Naive thymus-derived CD8-positive, alpha-beta T cell (primary cell): ENCODE measurements at regions not wholly inside any gene's neighbourhood (a gene's known extent, or its start where the extent isn't known, plus 50 kb on each side); places are given as distances from the start of the nearest gene placed in this dataset.
"Not testable (repeated sequence)": the region's sequence is repeated elsewhere in the genome, so short reads cannot be mapped to it uniquely, and the experiment has no call there.

Experiments used
- ATAC-seq, 2 donors: fragments of 150-1000 bp; cut with Tn5 transposase in 1 of 2; sonication (Bioruptor Pico), chemical (Tn5 transposase) in 1 of 2; 1 replicate in 1 of 2; 2 replicates in 1 of 2; pipeline ENCODE4 v1.10.0; 2021; ENCODE audit warnings: mild to moderate bottlenecking in 2 of 2, moderate library complexity in 2 of 2
- POLR2A ChIA-PET: fragments of 350-600 bp; sonication (Branson Sonifier 250); formaldehyde crosslinking; loops from one replicate; lab custom pipeline; 2021; ENCODE audit warnings: antibody characterized with exemption; lab: Charles Lee
- DNase-seq, 10 donors: peaks; one replicate each; pipeline versions ENCODE4 v3.0.0 to v3.0.0-alpha.2; 2020 to 2022
- H3K27ac Mint-ChIP-seq, 10 donors: one replicate each; pipeline ENCODE4 v1.8.0; 2020 to 2022; ENCODE audit warnings: mild to moderate bottlenecking in 10 of 10, mixed read lengths in 10 of 10, moderate library complexity in 4 of 10, inconsistent platforms in 1 of 10
- H3K27me3 Mint-ChIP-seq, 5 donors: one replicate each; pipeline ENCODE4 v1.8.0; 2021 to 2022; ENCODE audit warnings: mixed read lengths in 5 of 5
- H3K36me3 Mint-ChIP-seq, 3 donors: one replicate each; pipeline ENCODE4 v1.8.0; 2020 to 2022; ENCODE audit warnings: mixed read lengths in 3 of 3, mild to moderate bottlenecking in 2 of 3, inconsistent platforms in 1 of 3
- H3K4me1 Mint-ChIP-seq, 4 donors: one replicate each; pipeline ENCODE4 v1.8.0; 2021 to 2022; ENCODE audit warnings: mixed read lengths in 4 of 4
- H3K4me3 Mint-ChIP-seq, 10 donors: one replicate each; pipeline ENCODE4 v1.8.0; 2020 to 2022; ENCODE audit warnings: mild to moderate bottlenecking in 10 of 10, mixed read lengths in 10 of 10, moderate library complexity in 6 of 10, inconsistent platforms in 1 of 10
- H3K9me3 Mint-ChIP-seq, 9 donors: one replicate each; pipeline ENCODE4 v1.8.0; 2020 to 2022; ENCODE audit warnings: mixed read lengths in 9 of 9, mild to moderate bottlenecking in 3 of 9, inconsistent platforms in 1 of 9, moderate library complexity in 1 of 9

DNA sequence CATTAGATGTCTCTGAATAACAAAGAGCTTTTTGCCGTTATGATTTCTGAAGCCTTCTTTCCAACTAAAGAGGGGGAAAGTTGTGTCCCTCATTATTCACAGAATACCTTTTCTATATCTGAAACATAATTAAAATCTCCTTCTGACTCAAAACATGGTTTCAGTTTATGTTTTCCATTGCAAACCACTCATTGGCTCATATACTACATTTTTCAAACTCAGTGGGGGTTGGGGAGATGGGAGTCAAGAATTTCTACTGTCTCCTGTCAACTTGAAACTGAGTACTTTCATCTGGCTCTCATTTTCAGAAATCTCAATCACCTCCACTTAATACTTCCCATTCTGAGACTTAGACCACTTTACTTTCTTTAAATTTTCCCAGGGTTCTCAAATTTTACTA lies 1839.5 kb upstream of the PCDH10 start:
- Mint-ChIP-seq H3K4me3 (no peak overlapping the region), H3K9me3 (peaks cover 0 to 17% (median 5%) of the 10 kb centered on the region in 9 donors), H3K36me3 (no peaks in the 10 kb centered on the region), H3K4me1 (no peaks in the 10 kb centered on the region), H3K27me3 (no peaks in the 10 kb centered on the region), H3K27ac (no peak overlapping the region)
- ATAC-seq = no peak
- POLR2A ChIA-PET = no interaction called here
- no peak for DNase-seq

GRCh38 chr4:131316086-131316485 lies 1833.0 kb upstream of the PCDH10 start:
- Mint-ChIP-seq H3K4me3 (no peak overlapping the region), H3K9me3 (peaks cover 0 to 13% (median 2%) of the 10 kb centered on the region in 9 donors), H3K4me1 (no peaks in the 10 kb centered on the region), H3K27me3 (no peaks in the 10 kb centered on the region), H3K36me3 (no peaks in the 10 kb centered on the region), H3K27ac (no peak overlapping the region)
- POLR2A ChIA-PET = no interaction called here
- no peak for ATAC-seq
- DNase-seq = no peak

- no peaks in the 10 kb centered on the region for H3K36me3 Mint-ChIP-seq
- no peaks in the 10 kb centered on the region for H3K4me1 Mint-ChIP-seq
- POLR2A ChIA-PET = no interaction called here
- H3K27me3 Mint-ChIP-seq = no peaks in the 10 kb centered on the region
- no peak overlapping the region for H3K27ac Mint-ChIP-seq
- ATAC-seq (no peak), DNase-seq (no peak)
- peaks cover 0 to 4% (median 0%) of the 10 kb centered on the region in 9 donors for H3K9me3 Mint-ChIP-seq
- H3K4me3 Mint-ChIP-seq = no peak overlapping the region
Measured at GRCh38 chr4:131337936-131338335, 1811.2 kb upstream of the PCDH10 start.

- H3K4me3 Mint-ChIP-seq = no peak overlapping the region
- peaks cover 0 to 4% (median 0%) of the 10 kb centered on the region in 9 donors for H3K9me3 Mint-ChIP-seq
- no peak for DNase-seq
- no peaks in the 10 kb centered on the region for H3K4me1 Mint-ChIP-seq
- ATAC-seq = no peak
- POLR2A ChIA-PET = no interaction called here
- no peak overlapping the region for H3K27ac Mint-ChIP-seq
- no peaks in the 10 kb centered on the region for H3K36me3 Mint-ChIP-seq
- H3K27me3 Mint-ChIP-seq = no peaks in the 10 kb centered on the region
Measured at GRCh38 chr4:131339137-131339536, 1810.0 kb upstream of the PCDH10 start.

DNA sequence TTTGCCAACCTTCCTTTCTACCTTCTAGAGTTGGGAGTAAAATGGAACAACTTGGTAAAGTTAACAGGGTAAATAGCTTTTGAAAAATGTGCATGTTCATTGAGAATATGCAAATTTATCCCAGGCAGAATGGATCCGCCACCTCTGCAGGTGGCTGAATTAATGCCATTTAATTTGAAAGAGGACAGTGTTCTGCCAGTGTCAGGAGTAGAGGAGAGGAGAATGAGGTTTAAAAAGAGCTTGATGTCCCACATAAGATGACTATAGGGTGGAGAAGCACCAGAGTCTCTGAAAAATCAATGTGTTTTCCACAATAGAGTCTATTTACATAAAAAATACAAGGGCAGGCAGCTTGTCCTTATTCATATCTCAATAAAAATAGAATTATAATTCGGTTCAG lies 1804.3 kb upstream of the PCDH10 start:
- POLR2A ChIA-PET = no interaction called here
- ATAC-seq = no peak

DNA sequence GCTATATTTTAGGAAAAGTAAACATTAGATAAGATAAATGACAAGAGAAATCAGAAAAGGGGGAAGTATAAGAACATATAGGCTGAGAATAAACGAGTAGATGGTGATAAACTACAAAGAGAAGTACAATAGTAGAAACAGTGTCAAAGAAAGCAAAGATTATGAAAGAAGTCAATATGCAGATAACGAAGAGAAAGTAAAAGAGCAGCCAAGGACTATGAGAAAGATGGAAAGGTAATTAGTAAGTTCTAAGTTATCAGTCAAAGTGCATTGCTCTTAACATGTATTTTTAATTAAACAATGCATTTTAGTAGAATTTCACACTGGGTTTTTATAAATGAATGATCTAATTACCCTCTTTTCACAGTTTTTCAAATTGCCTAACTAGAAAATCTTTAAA lies 1801.3 kb upstream of the PCDH10 start:
- Mint-ChIP-seq H3K36me3 (no peaks in the 10 kb centered on the region), H3K27me3 (no peaks in the 10 kb centered on the region), H3K9me3 (peaks cover 0 to 11% (median 4%) of the 10 kb centered on the region in 9 donors), H3K4me1 (no peaks in the 10 kb centered on the region), H3K4me3 (no peak overlapping the region), H3K27ac (no peak overlapping the region)
- POLR2A ChIA-PET = no interaction called here
- DNase-seq = no peak
- no peak for ATAC-seq

More for the DNA sequence above, 1804.3 kb upstream of the PCDH10 start:
- no peaks in the 10 kb centered on the region for H3K27me3 Mint-ChIP-seq
- H3K4me3 Mint-ChIP-seq = no peak overlapping the region
- H3K27ac Mint-ChIP-seq = no peak overlapping the region
- no peaks in the 10 kb centered on the region for H3K4me1 Mint-ChIP-seq
- peaks cover 0 to 11% (median 0%) of the 10 kb centered on the region in 9 donors for H3K9me3 Mint-ChIP-seq
- no peak for DNase-seq
- H3K36me3 Mint-ChIP-seq = no peaks in the 10 kb centered on the region

GRCh38 chr4:131348263-131348662 lies 1800.8 kb upstream of the PCDH10 start:
- no peaks in the 10 kb centered on the region for H3K4me1 Mint-ChIP-seq
- no peak overlapping the region for H3K4me3 Mint-ChIP-seq
- peaks cover 0 to 11% (median 4%) of the 10 kb centered on the region in 9 donors for H3K9me3 Mint-ChIP-seq
- DNase-seq (no peak), ATAC-seq (no peak)
- no peak overlapping the region for H3K27ac Mint-ChIP-seq
- POLR2A ChIA-PET = no interaction called here
- H3K36me3 Mint-ChIP-seq = no peaks in the 10 kb centered on the region
- H3K27me3 Mint-ChIP-seq = no peaks in the 10 kb centered on the region

DNA sequence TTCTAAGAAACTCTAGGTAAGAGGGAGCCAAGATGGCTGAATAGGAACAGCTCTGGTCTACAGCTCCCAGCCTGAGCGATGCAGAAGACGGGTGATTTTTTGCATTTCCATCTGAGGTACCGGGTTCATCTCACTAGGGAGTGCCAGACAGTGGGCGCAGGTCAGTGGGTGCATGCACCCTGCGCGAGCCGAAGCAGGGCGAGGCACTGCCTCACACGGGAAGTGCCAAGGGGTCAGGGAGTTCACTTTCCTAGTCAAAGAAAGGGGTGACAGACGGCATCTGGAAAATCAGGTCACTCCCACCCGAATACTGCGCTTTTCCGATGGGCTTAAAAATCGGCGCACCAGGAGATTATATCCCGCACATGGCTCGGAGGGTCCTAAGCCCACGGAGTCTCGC lies 1796.7 kb upstream of the PCDH10 start:
- H3K36me3 Mint-ChIP-seq, DNase-seq, POLR2A ChIA-PET, H3K4me1 Mint-ChIP-seq, ATAC-seq, H3K4me3 Mint-ChIP-seq, H3K27me3 Mint-ChIP-seq, H3K27ac Mint-ChIP-seq: not testable (repeated sequence)
- H3K9me3 Mint-ChIP-seq = peaks cover 0 to 13% (median 2%) of the 10 kb centered on the region in 9 donors

DNA sequence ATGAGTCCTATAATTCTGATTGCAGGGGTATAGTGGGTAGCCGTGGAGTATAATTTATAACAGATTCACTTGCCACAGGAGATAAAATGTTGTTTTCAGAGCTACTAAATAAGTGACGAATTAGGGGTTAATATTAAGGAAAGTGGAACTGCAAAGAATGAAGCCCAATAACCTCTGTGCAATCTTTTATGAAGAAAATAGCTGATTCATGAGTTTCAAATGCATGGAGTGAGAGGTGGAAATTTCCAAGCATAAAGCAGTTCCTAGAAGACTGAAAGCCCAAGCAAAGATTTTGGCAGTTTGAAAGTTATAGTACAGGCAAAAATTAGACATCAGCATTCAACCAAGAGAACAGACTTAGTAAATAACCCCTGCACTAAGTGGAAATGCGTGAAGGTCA lies 1782.4 kb upstream of the PCDH10 start:
- Mint-ChIP-seq H3K9me3 (peaks cover 0 to 13% (median 0%) of the 10 kb centered on the region in 9 donors), H3K4me1 (no peaks in the 10 kb centered on the region), H3K27ac (no peak overlapping the region), H3K4me3 (no peak overlapping the region), H3K36me3 (no peaks in the 10 kb centered on the region), H3K27me3 (no peaks in the 10 kb centered on the region)
- ATAC-seq = no peak
- POLR2A ChIA-PET = no interaction called here
- no peak for DNase-seq

- Mint-ChIP-seq H3K27ac (no peak overlapping the region), H3K27me3 (no peaks in the 10 kb centered on the region), H3K4me3 (no peak overlapping the region), H3K9me3 (peaks cover 0 to 18% (median 0%) of the 10 kb centered on the region in 9 donors), H3K4me1 (no peaks in the 10 kb centered on the region), H3K36me3 (no peaks in the 10 kb centered on the region)
- POLR2A ChIA-PET = no interaction called here
- ATAC-seq (no peak), DNase-seq (no peak)
Measured at GRCh38 chr4:131367441-131367840, 1781.7 kb upstream of the PCDH10 start.

DNA sequence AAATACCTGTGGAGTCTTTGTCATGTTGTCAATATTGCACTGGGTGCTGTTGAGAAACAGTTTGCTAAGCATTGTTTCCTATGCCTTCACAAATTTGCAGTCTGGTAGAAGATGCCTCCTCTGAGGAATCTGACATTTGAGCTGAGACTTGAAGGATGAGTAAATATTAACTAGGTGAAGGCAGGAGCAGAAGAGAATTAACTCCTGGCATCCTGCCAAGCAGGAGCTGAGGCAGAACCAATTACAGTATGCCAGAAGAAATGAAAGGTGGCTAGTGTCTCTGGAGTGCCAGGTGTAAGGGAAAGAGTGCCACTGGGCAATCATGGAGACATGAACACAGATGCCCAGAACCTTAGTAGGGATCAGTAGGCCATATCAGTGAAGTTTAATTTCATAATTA lies 1778.2 kb upstream of the PCDH10 start:
- POLR2A ChIA-PET = no interaction called here
- Mint-ChIP-seq H3K27ac (no peak overlapping the region), H3K9me3 (peaks cover 0 to 18% (median 2%) of the 10 kb centered on the region in 9 donors), H3K27me3 (no peaks in the 10 kb centered on the region), H3K36me3 (no peaks in the 10 kb centered on the region), H3K4me3 (no peak overlapping the region), H3K4me1 (no peaks in the 10 kb centered on the region)
- ATAC-seq (no peak), DNase-seq (no peak)

- POLR2A ChIA-PET = no interaction called here
- H3K27ac Mint-ChIP-seq = no peak overlapping the region
- H3K4me3 Mint-ChIP-seq = no peak overlapping the region
- H3K27me3 Mint-ChIP-seq = no peaks in the 10 kb centered on the region
- H3K4me1 Mint-ChIP-seq = no peaks in the 10 kb centered on the region
- no peak for DNase-seq
- H3K36me3 Mint-ChIP-seq = no peaks in the 10 kb centered on the region
- no peak for ATAC-seq
- H3K9me3 Mint-ChIP-seq = peaks cover 0 to 27% (median 4%) of the 10 kb centered on the region in 9 donors
Measured at GRCh38 chr4:131381055-131381454, 1768.0 kb upstream of the PCDH10 start.

GRCh38 chr4:131382839-131383238 lies 1766.3 kb upstream of the PCDH10 start:
- ATAC-seq (no peak), DNase-seq (no peak)
- Mint-ChIP-seq H3K27me3 (no peaks in the 10 kb centered on the region), H3K36me3 (no peaks in the 10 kb centered on the region), H3K4me3 (no peak overlapping the region), H3K27ac (no peak overlapping the region), H3K9me3 (peaks cover 0 to 37% (median 7%) of the 10 kb centered on the region in 9 donors), H3K4me1 (no peaks in the 10 kb centered on the region)
- POLR2A ChIA-PET = no interaction called here

DNA sequence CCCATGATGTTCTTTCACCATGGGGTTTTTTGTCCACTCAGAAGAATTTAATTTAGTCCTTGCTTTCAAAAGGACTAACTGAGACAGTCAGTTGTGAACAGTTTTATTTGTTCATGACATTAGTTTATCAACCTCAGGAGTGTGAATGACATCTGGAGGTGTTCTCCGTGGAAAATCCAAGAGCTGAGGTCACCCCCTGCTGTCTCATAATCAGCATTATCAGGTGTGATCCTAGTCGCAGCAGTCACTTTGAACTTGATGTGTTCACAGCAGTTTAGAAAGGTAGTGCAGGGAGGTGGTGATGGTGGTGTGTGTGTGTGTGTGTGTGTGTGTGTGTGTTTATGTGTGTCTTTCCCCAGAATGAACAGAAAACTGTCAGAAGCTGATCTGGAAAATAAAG lies 1760.8 kb upstream of the PCDH10 start:
- ATAC-seq = no peak
- Mint-ChIP-seq H3K4me3 (no peak overlapping the region), H3K36me3 (no peaks in the 10 kb centered on the region), H3K4me1 (no peaks in the 10 kb centered on the region), H3K9me3 (peaks cover 0 to 25% (median 7%) of the 10 kb centered on the region in 9 donors), H3K27ac (no peak overlapping the region), H3K27me3 (no peaks in the 10 kb centered on the region)
- no peak for DNase-seq
- POLR2A ChIA-PET = no interaction called here
